ENCODE measurements at regions not wholly inside any gene's neighbourhood (a gene's known extent, or its start where the extent isn't known, plus 50 kb on each side); places are given as distances from the start of the nearest gene placed in this dataset.

GRCh38 chr13:86848716-86849115, 822.5 kb upstream of the SLITRK5 start:
- H3K4me1 Mint-ChIP-seq, result no peaks in the 10 kb centered on the region
- H3K36me3 ChIP-seq (ENCODE audit: control insufficient read depth, insufficient read depth, low read length), result no peaks in the 10 kb centered on the region
- no peaks in the 10 kb centered on the region for H3K27me3 ChIP-seq (ENCODE audit: control insufficient read depth, insufficient read depth, low read length, poor library complexity, severe bottlenecking)
- no peaks in the 10 kb centered on the region for H3K36me3 Mint-ChIP-seq (ENCODE audit: low read depth)
- no peak for TF ChIP-seq CTCF (conservative IDR thresholded peaks at IDR 0.05)
- no peaks in the 10 kb centered on the region for H3K9me3 ChIP-seq (ENCODE audit: control insufficient read depth, low read length)
- H3K27ac Mint-ChIP-seq, result no peak overlapping the region
- no CpG with 5 or more reads among the region's 1 CpG for WGBS, 2 experiments (ENCODE audit: insufficient coverage in 1 of 2, insufficient read length in 1 of 2)
- H3K27me3 Mint-ChIP-seq (ENCODE audit: insufficient read depth), result no peaks in the 10 kb centered on the region
- no peaks in the 10 kb centered on the region for H3K4me1 ChIP-seq (ENCODE audit: control insufficient read depth, insufficient read depth, low read length)
- H3K4me3 ChIP-seq (ENCODE audit: low read length), result no peak overlapping the region
- H3K27ac ChIP-seq (ENCODE audit: low read depth, low read length), result no peak overlapping the region
- H3K4me3 Mint-ChIP-seq, result no peak overlapping the region
- no peaks in the 10 kb centered on the region for H3K9me3 Mint-ChIP-seq
- no peak for DNase-seq
- H3K9ac ChIP-seq (ENCODE audit: extremely low read depth, low read length, poor library complexity, severe bottlenecking), result no peak overlapping the region

GRCh38 chr13:86856991-86857390, 814.2 kb upstream of the SLITRK5 start:
- 83 to 96% methylated on average over 7 to 8 of the region's 8 CpGs for WGBS, 2 experiments (ENCODE audit: insufficient coverage in 1 of 2, insufficient read length in 1 of 2)
- TF ChIP-seq CTCF (conservative IDR thresholded peaks at IDR 0.05), result no peak
- Histone ChIP-seq H3K27me3 (ENCODE audit: control insufficient read depth, insufficient read depth, low read length, poor library complexity, severe bottlenecking) (no peaks in the 10 kb centered on the region), H3K27ac (ENCODE audit: low read depth, low read length) (no peak overlapping the region), H3K4me3 (ENCODE audit: low read length) (no peak overlapping the region), H3K9ac (ENCODE audit: extremely low read depth, low read length, poor library complexity, severe bottlenecking) (no peak overlapping the region), H3K9me3 (ENCODE audit: control insufficient read depth, low read length) (peaks cover 2% of the 10 kb centered on the region), H3K36me3 (ENCODE audit: control insufficient read depth, insufficient read depth, low read length) (no peaks in the 10 kb centered on the region), H3K4me1 (ENCODE audit: control insufficient read depth, insufficient read depth, low read length) (no peaks in the 10 kb centered on the region)
- no peaks in the 10 kb centered on the region for H3K27me3 Mint-ChIP-seq (ENCODE audit: insufficient read depth)
- H3K9me3 Mint-ChIP-seq, result peaks cover 2% of the 10 kb centered on the region
- H3K27ac Mint-ChIP-seq, result no peak overlapping the region
- no peaks in the 10 kb centered on the region for H3K36me3 Mint-ChIP-seq (ENCODE audit: low read depth)
- DNase-seq, result no peak
- no peak overlapping the region for H3K4me3 Mint-ChIP-seq
- no peaks in the 10 kb centered on the region for H3K4me1 Mint-ChIP-seq

GRCh38 chr13:86858216-86858615, 813.0 kb upstream of the SLITRK5 start:
- H3K9me3 Mint-ChIP-seq, result peaks cover 11% of the 10 kb centered on the region
- H3K27me3 Mint-ChIP-seq (ENCODE audit: insufficient read depth), result no peaks in the 10 kb centered on the region
- no peak overlapping the region for H3K27ac Mint-ChIP-seq
- H3K36me3 ChIP-seq (ENCODE audit: control insufficient read depth, insufficient read depth, low read length), result no peaks in the 10 kb centered on the region
- H3K9ac ChIP-seq (ENCODE audit: extremely low read depth, low read length, poor library complexity, severe bottlenecking), result no peak overlapping the region
- H3K27ac ChIP-seq (ENCODE audit: low read depth, low read length), result no peak overlapping the region
- no peak overlapping the region for H3K4me3 Mint-ChIP-seq
- no peak overlapping the region for H3K4me3 ChIP-seq (ENCODE audit: low read length)
- no peak for TF ChIP-seq CTCF (conservative IDR thresholded peaks at IDR 0.05)
- H3K9me3 ChIP-seq (ENCODE audit: control insufficient read depth, low read length), result peaks cover 8% of the 10 kb centered on the region
- H3K4me1 Mint-ChIP-seq, result no peaks in the 10 kb centered on the region
- no peaks in the 10 kb centered on the region for H3K4me1 ChIP-seq (ENCODE audit: control insufficient read depth, insufficient read depth, low read length)
- H3K27me3 ChIP-seq (ENCODE audit: control insufficient read depth, insufficient read depth, low read length, poor library complexity, severe bottlenecking), result no peaks in the 10 kb centered on the region
- H3K36me3 Mint-ChIP-seq (ENCODE audit: low read depth), result peaks cover 3% of the 10 kb centered on the region
- no peak for DNase-seq

All from endodermal cell (in vitro differentiated cells).